ENCODE measurements at regions not wholly inside any gene's neighbourhood (a gene's known extent, or its start where the extent isn't known, plus 50 kb on each side); places are given as distances from the start of the nearest gene placed in this dataset.

DNA sequence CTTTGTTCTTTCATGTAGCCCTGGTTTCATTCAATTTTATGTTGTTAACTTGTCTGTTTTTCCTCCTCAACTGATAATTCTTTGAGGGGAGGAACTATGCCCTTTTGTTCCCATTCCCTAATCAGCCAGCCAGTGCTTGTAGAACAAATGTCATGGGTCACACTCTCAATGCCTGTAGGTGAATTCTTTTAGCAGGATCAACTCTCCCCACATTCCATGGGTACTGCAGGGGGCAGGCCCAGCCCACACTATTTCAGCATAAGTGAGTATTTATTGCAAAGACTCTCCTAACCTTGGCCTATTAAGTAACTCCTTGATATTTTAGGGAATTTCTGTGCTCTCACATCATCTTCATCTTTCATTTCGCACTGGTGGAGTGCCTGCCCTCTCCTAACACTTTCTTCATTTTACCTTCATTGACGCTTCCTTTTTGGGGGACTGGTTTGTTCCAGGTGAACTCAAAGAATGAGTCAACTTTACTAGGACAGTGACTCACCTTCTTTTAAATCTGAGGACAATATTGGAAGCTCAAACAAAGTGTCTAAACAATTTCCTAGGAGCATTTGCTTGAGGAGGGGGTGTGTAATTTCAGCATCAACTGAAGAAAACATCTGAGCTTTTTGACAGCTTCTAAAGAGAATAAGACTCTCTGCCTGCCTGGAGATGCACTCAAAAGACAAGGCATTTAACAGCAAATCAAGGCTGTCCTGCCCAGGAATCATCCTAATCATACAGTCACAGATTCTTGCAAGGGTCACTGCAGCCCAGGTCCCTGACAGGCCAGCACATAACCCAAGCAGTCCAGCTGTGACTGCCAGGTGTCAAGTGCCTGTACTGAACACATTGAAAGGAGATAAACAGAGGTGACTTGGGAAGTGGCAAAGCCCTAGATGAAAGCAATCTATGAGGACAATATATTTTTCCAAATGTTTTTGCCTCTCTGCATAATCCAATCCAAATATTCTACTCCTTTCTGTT lies 208.8 kb upstream of the ADRA1D start:
- Mint-ChIP-seq H3K27ac (no peak overlapping the region), H3K4me1 (peaks cover 1% of the 10 kb centered on the region), H3K36me3 (no peaks in the 10 kb centered on the region), H3K9me3 (peaks cover 37% of the 10 kb centered on the region), H3K27me3 (ENCODE audit: low read depth) (no peaks in the 10 kb centered on the region), H3K4me3 (no peak overlapping the region)
- DNase-seq (ENCODE audit: low spot score in 2 of 2, unreplicated experiment in 2 of 2), result no peak
- TF ChIP-seq, protein P1, sequence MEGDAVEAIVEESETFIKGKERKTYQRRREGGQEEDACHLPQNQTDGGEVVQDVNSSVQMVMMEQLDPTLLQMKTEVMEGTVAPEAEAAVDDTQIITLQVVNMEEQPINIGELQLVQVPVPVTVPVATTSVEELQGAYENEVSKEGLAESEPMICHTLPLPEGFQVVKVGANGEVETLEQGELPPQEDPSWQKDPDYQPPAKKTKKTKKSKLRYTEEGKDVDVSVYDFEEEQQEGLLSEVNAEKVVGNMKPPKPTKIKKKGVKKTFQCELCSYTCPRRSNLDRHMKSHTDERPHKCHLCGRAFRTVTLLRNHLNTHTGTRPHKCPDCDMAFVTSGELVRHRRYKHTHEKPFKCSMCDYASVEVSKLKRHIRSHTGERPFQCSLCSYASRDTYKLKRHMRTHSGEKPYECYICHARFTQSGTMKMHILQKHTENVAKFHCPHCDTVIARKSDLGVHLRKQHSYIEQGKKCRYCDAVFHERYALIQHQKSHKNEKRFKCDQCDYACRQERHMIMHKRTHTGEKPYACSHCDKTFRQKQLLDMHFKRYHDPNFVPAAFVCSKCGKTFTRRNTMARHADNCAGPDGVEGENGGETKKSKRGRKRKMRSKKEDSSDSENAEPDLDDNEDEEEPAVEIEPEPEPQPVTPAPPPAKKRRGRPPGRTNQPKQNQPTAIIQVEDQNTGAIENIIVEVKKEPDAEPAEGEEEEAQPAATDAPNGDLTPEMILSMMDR (IDR thresholded peaks at IDR 0.05; ENCODE audit: unreplicated experiment), result no peak

DNA sequence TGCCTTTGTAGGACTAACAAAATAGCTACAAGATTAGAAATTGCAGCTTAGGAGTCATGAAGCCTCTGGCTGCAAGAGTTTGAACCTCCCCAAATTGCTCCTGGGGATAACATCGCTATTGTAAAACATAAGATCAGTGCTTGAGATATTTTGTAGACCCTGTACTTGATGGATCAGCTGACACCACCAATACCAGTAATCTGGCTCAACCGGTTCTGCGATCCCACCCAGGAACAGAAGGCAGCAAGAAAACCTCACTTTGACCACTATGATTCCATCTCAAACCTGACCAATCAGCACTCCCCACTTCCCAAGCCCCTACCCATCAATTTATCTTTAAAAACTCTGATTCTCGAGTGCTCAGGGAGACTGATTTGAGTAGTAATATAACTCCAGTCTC lies 206.9 kb upstream of the ADRA1D start:
- Mint-ChIP-seq H3K4me1 (peaks cover 2% of the 10 kb centered on the region), H3K27ac (no peak overlapping the region), H3K4me3 (no peak overlapping the region), H3K27me3 (ENCODE audit: low read depth) (no peaks in the 10 kb centered on the region), H3K9me3 (peaks cover 37% of the 10 kb centered on the region), H3K36me3 (no peaks in the 10 kb centered on the region)
- no peak for DNase-seq (ENCODE audit: low spot score in 2 of 2, unreplicated experiment in 2 of 2)
- TF ChIP-seq, protein P1 (IDR thresholded peaks at IDR 0.05; ENCODE audit: unreplicated experiment), result no peak

DNA sequence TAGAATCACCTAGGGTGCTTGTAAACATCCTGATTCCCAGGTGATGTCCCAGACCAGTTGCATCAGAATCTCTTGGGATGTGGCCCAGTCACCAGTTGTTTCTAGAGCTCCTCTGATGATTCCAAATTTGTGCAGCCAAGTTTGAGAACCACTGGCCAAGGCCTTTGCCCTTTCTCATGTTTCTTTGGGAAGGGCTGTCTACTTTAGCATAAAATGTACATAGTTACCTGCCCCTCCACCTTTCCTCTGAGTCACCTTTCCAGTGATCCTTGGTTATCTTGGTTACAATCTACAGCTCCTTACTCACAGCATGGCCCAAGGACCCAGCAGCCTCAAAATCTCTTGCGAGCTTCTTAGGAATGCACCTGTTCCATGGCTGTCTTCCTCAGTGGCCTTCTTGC lies 206.2 kb upstream of the ADRA1D start:
- Mint-ChIP-seq H3K36me3 (no peaks in the 10 kb centered on the region), H3K9me3 (peaks cover 37% of the 10 kb centered on the region), H3K27me3 (ENCODE audit: low read depth) (no peaks in the 10 kb centered on the region), H3K27ac (no peak overlapping the region), H3K4me1 (peaks cover 6% of the 10 kb centered on the region), H3K4me3 (no peak overlapping the region)
- no peak for DNase-seq (ENCODE audit: low spot score in 2 of 2, unreplicated experiment in 2 of 2)
- TF ChIP-seq, protein P1 (IDR thresholded peaks at IDR 0.05; ENCODE audit: unreplicated experiment), result no peak

- TF ChIP-seq, protein P1 (IDR thresholded peaks at IDR 0.05; ENCODE audit: unreplicated experiment), result no peak
- no peak overlapping the region for H3K4me3 Mint-ChIP-seq
- H3K36me3 Mint-ChIP-seq, result no peaks in the 10 kb centered on the region
- peaks cover 13% of the 10 kb centered on the region for H3K4me1 Mint-ChIP-seq
- H3K27me3 Mint-ChIP-seq (ENCODE audit: low read depth), result no peaks in the 10 kb centered on the region
- H3K27ac Mint-ChIP-seq, result no peak overlapping the region
- DNase-seq (ENCODE audit: low spot score in 2 of 2, unreplicated experiment in 2 of 2), result no peak
- peaks cover 36% of the 10 kb centered on the region for H3K9me3 Mint-ChIP-seq
Observed at GRCh38 chr20:4454111-4454510, 205.0 kb upstream of the ADRA1D start.

DNA sequence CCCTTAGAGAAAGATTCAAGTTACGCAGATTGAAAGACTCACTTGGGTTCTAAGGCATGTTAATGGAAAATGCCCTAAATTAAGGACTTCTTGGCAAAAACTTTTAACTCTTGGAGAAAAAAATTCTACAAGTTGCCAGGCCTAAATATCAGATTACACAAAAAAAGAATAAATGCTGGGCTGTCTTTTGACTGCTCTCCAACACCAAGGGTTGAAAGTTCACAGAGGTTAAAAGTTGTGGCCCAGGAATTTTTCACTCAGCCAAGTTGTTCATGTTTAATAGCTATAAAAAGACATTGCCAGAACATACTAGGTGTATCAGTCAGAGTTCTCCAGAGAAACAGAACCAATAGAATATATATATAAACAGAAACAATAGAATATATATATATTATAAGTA lies 204.3 kb upstream of the ADRA1D start:
- H3K9me3 Mint-ChIP-seq, result peaks cover 28% of the 10 kb centered on the region
- no peak for DNase-seq (ENCODE audit: low spot score in 2 of 2, unreplicated experiment in 2 of 2)

More for the DNA sequence above, 204.3 kb upstream of the ADRA1D start:
- Mint-ChIP-seq H3K4me3 (no peak overlapping the region), H3K27me3 (ENCODE audit: low read depth) (no peaks in the 10 kb centered on the region), H3K27ac (no peak overlapping the region), H3K36me3 (no peaks in the 10 kb centered on the region), H3K4me1 (peaks cover 13% of the 10 kb centered on the region)
- TF ChIP-seq, protein P1 (IDR thresholded peaks at IDR 0.05; ENCODE audit: unreplicated experiment), result no peak

Measured in mesothelial cell of epicardium (in vitro differentiated cells).